HCEC 1CT (cell line): ENCODE measurements at regions not wholly inside any gene's neighbourhood (a gene's known extent, or its start where the extent isn't known, plus 50 kb on each side); places are given as distances from the start of the nearest gene placed in this dataset.

ENCODE experiments used
- DNase-seq: peaks from one replicate; pipeline ENCODE4 v3.0.0-alpha.2; 2017

DNA sequence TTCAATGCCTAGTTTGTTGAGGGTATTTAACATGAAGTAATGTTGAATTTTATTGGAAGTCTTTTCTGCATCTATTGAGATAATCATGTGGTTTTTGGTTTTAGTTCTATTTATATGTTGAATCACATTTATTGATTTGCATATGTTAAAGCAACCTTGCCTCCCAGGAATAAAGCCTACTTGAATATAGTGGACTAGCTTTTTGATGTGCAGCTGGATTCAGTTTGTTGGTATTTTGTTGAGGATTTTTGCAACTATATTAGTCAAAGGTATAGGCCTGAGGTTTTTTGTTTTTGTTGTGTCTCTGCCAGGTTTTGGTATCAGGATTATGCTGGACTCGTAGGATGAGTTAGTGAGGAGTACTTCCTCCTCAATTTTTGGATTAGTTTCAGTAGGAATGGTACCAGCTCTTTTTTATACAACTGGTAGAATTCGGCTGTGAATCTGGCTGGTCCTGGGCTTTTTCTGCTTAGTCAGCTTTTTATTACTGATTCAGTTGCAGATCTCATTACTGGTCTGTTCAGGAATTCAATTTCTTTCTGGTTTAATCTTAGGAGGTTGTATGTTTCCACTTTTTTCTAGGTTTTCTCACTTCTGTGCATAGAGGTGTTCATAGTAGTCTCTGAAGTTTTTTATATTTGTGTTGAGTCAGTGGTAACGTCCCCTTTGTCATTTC lies 209.8 kb upstream of the RBMS3 start:
- DNase-seq: no peak

DNA sequence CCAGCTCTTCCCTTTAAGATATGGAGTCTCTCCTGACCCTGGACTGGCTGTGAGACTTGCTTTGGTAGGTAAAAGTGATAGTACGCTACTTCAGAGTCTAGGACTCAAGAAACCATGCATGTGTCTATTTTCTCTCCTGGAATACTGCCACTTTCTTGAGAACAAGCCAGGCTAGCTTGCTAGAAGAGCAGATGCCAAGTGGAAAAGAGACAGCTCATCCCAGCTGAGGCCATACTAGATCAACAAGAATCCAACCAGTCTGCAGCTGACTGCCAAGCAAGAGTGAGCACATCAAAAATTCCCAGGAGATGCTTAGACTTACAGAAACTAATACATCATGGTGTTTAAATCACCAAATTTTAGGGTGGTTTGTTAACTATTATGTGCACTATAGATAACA lies 208.3 kb upstream of the RBMS3 start:
- no peak for DNase-seq

- DNase-seq: no peak
These were observed 203.5 kb upstream of the RBMS3 start for GRCh38 chr3:29077356-29077755.

DNA sequence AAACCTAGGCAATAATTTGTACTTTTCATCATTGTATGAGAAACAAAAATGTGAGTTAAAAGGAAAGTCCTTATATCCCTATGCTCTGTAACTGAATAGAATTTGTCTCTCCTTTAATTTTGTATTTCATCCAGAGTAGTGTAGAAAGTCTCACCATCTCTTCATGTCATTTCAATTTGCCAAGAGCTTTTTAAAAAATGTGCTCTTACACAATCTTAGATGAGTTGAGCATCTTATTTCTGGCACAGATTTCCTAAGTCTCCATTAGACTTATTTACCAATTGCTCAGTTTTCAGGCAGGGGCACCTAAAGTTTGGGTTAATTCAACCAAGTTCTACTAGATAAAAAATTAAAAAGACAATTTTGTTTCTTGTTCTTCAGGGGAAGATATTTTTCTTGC lies 201.5 kb upstream of the RBMS3 start:
- peak; percentile 11 for DNase-seq

DNA sequence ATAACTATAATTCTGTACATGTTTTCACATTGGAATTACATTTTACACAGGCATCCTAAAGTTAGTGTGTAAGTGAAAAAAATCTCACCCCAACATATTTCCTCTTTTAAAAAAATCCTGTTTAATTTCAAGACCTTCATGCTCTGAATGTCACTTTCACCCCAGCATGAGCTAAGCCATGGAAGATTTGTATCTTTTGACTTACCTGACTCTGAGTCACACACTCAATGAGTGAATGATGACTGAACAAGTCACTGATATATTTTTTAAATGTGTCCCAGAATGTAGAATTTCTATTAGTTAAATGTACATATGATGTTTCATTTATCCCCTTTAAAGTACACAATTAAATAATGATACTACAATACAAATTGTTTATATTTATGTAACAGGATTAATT lies 199.9 kb upstream of the RBMS3 start:
- no peak for DNase-seq

DNA sequence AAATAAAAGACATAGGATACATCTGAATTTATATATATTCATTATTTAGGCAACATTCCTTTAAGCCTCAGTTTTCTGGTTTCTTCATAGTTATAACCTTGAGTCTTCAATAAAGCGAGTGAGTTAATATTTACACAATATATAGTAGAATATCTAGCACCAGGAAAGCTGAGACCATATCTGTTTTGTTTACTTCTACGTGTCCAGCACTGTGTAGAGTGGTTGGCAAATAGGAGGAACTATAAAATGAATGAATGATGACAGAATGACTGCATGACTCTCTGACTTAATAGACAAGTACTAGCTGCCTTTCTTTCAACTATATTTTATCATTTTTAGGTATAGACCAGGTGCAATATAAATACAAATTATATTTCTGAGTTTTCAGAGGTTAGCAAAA lies 197.8 kb upstream of the RBMS3 start:
- no peak for DNase-seq

- DNase-seq: no peak
These were observed 197.2 kb upstream of the RBMS3 start for GRCh38 chr3:29083676-29084075.

DNA sequence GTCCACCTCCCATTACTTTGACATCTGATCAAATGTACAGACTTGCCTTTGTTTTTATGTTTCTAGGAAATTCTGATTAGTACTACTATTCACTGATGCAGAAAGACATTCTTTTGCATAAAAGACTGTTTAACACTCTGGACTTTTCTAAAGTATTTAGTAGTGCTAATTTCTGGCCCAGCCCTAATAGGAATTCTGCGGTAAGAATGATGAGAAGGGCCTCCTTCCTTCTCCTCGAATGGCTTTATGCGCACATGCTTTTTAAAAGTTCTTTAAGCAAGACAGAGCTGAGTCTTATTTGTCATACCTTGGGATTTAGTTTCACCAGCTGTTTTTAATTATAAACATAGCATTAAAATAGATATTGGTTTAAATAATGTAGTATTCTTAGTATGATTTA lies 192.3 kb upstream of the RBMS3 start:
- DNase-seq: no peak

- DNase-seq: no peak
These were observed 189.8 kb upstream of the RBMS3 start for GRCh38 chr3:29090912-29091597.

DNA sequence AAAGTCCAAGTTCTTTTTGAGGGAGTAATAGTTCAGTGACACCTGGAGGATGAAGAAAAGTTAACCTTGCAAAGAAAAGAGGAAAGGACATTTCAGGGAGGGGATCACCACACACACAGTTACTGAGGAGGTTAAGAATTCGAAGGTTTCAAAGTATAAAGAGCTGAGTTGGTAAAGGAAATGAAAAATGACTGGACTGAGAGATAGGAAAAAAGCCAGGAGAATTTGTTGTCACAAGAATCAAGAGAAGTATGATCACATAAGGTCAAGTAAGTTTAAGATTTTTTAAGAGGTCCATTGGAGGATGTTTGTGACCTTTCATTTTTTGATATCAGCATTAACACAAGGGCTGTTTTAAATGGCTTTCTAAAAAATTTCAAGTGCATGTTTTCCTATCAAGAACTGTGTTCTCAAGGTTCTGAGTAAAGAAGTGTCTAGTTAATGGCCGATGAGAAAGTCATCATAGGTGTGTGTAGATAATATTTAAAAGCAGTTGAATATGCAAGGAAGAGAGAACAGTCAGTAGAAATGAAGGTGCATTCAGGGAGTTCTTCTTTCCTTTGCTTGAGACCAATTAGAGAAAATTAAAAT lies 189.2 kb upstream of the RBMS3 start:
- DNase-seq: no peak

DNA sequence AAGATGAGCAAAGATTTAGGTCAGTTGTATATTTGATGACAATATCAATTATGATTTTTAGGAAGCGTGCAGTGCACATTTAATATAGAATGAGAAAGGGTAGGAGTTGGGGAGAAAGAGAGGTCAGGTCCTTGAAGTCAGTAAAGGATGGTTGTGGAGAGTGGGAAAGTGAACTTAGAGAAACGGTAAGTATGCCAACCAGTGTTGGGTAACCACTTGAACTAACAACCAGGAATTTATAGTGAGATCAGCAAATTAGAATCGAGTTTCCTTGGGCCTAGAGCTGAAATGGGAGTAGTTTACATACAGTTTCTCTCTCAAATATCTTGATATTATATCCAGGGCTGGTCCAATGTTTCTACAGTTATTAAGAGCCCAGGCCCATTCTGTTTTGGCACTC lies 188.5 kb upstream of the RBMS3 start:
- DNase-seq: no peak

DNA sequence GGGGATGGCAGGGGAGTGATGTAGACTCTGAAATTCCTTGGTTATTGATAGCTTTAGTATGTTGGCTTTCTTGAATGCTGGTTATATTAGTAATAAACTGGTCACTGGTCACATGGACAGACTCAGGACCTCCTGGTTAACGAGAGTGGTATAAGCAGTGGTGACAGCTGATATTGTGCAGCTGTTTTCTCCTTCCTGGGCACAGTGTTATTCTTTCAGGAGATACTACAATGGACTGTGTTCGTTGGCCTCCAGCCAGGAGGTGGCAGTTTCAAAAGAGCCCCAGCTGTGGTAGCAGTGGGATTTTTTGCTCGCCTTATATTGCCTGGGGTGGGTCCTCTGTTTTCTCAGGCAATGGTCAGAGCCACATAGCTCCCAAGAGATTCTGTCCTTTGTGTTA lies 181.6 kb upstream of the RBMS3 start:
- peak; percentile 55 for DNase-seq

DNA sequence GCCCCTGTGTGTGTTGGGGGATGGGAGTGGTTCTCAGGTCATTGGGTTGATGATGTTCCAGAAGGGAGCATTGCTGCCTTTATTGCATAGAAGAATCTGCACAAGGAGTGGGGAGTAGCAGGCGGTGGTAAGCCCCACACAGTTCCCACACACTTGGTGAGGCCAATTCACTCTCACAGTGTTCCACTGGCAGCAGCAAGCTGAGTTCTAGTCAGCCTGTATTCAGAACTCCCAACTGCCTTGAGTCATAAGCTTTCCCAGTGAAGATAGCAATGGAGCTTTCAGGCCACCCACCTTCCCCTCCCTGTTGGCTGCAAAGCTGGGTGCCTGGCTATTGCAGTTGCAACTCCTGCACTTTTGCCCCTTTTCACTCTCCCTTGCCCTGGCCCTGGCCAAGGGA lies 181.1 kb upstream of the RBMS3 start:
- peak; percentile 39 for DNase-seq

DNA sequence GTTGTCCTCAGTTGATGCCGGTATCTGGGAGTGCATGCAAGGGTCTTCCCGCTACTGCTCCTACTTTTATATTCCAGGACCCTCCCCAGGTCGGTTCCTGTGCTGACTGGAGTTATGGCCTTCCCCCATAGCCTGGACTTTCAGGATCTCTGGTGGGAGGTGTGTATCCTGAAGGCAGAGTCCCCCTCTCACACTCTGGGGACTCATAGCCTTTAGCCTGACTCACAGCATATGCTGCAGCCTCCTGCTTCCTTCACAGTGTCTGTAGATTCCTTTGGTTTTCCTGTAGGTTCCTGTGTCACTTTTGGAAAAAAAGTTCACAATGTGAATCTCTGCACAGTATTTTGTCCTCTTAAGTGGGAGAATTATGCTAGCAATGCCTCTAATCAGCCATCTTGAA lies 180.6 kb upstream of the RBMS3 start:
- peak; percentile 54 for DNase-seq

GRCh38 chr3:29128001-29128400 lies 152.9 kb upstream of the RBMS3 start:
- DNase-seq: no peak

- no peak for DNase-seq
These were observed 143.3 kb upstream of the RBMS3 start for GRCh38 chr3:29137601-29138000.

DNA sequence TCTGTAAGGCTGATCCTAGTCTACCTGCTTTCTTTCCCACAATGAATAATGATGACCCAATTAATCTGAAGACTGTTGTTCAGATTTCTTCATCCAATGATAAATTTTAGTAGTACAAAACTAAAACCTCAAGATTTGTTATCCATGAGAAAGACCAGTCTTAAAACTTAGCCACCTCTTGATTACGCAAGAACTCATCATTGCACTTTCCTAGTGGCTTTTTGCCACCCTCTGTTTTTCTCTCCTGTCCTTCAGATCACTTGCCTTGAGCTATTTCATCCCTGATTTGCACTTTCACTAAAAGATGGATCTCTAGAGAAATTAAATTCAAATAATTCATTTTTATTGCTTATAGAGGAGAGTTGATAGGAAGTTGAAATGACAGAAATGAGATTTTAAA lies 142.7 kb upstream of the RBMS3 start:
- DNase-seq: no peak

DNA sequence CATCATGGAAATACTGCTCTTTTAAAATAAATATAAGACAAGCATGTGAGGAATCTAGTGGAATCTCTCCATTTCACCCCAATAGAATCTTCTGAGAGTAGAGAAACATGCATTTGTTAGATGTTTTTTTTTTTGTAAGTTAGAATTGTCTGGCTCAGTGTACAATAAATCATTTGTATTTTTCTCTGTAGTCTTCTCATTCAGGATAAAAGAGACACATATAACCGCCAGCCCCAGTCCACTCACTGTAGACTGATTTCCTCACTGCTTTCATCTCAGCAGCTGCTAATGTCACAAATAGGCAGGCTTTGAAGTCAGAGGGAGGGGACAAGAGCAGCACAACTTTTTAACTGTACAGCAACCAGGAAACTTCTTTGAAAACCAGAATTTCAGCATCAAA lies 140.2 kb upstream of the RBMS3 start:
- peak; percentile 9 for DNase-seq

GRCh38 chr3:29141197-29141917 lies 139.5 kb upstream of the RBMS3 start:
- no peak for DNase-seq

- no peak for DNase-seq
These were observed 139.0 kb upstream of the RBMS3 start for GRCh38 chr3:29141918-29142275.

DNA sequence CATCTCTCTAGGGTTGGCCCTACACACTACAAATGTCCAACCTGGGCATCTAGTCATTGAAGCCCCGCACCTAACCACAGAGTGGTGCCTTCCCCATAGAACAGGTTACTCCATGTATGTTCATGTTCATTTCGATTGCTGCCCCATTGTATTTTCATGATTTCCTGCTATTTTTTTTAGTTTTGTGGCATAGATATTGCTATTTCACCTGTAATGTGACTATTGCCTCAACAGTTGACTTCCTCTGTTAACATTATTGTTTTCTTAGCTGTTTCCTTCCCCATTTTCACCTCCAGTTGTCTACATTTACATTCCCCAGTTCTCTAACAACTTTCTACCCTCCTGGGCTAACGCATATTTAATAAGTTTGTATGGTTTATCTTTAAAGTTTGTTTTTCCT lies 137.7 kb upstream of the RBMS3 start:
- DNase-seq: no peak

- no peak for DNase-seq
These were observed 136.5 kb upstream of the RBMS3 start for GRCh38 chr3:29144361-29144760.

DNA sequence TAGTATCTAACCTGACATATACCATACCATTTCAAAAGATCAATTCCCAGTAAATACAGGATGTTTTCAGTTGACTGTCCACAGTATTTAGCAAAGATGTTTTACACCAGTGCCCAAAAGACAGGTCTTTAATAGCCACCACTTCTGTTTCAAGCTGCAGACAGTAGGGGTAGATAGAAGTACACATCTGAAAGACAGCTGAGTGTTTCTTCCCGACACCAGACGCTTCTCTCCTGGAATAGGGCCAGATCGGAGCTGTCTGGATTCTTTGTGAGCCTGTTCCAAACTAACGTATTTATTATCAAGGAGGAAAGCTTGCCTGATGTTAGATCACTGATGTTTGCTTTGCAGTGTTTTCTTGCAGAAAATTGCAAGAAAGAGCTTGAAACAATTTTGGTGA lies 136.1 kb upstream of the RBMS3 start:
- peak; percentile 55 for DNase-seq

GRCh38 chr3:29145360-29145759 lies 135.5 kb upstream of the RBMS3 start:
- no peak for DNase-seq
